Testis (tissue), 2 donors: ENCODE measurements at regions not wholly inside any gene's neighbourhood (a gene's known extent, or its start where the extent isn't known, plus 50 kb on each side); places are given as distances from the start of the nearest gene placed in this dataset.

Source experiments
- POLR2A ChIP-seq: fragments of 450-650 bp; IDR thresholded peaks from one replicate; pipeline ENCODE4 v1.6.1; 2017; ENCODE audit warnings: antibody characterized with exemption, mild to moderate bottlenecking, moderate library complexity
- TF ChIP-seq, protein P1 (sequence below), 3 experiments: fragments of 450-650 bp in 2 of 3; fragments of 200-600 bp in 1 of 3; sonication (generic) in 1 of 3; IDR thresholded peaks; one replicate each; pipeline ENCODE4 v1.5.1; 2016 to 2019; ENCODE audit warnings: antibody characterized with exemption in 3 of 3, mild to moderate bottlenecking in 2 of 3, moderate library complexity in 1 of 3

DNA sequence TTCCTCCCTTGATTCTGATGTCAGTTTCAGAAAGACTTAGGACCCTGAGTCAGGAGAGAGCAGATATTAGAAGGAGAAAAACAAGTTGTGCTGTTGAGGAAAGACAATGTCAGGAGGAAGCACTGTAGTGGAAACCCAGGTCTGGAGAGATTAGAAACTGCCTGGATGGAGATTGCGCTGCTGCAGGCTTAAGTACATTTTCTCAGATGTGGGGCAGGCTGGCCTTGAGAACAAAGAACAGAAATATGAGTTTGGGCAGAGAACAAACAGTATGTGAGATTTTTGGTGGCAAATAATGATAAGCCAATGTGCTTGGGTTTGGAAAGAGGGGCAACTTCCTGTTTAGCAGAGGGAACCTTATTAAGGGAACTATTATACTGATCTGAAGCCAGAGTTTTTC, 74.3 kb upstream of the PRMT8 start:
- TF ChIP-seq, protein P1, sequence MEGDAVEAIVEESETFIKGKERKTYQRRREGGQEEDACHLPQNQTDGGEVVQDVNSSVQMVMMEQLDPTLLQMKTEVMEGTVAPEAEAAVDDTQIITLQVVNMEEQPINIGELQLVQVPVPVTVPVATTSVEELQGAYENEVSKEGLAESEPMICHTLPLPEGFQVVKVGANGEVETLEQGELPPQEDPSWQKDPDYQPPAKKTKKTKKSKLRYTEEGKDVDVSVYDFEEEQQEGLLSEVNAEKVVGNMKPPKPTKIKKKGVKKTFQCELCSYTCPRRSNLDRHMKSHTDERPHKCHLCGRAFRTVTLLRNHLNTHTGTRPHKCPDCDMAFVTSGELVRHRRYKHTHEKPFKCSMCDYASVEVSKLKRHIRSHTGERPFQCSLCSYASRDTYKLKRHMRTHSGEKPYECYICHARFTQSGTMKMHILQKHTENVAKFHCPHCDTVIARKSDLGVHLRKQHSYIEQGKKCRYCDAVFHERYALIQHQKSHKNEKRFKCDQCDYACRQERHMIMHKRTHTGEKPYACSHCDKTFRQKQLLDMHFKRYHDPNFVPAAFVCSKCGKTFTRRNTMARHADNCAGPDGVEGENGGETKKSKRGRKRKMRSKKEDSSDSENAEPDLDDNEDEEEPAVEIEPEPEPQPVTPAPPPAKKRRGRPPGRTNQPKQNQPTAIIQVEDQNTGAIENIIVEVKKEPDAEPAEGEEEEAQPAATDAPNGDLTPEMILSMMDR (IDR thresholded peaks at IDR 0.05) = no peak
- no peak for TF ChIP-seq POLR2A
